Skin of body (tissue), 1 donor: ENCODE measurements at regions not wholly inside any gene's neighbourhood (a gene's known extent, or its start where the extent isn't known, plus 50 kb on each side); places are given as distances from the start of the nearest gene placed in this dataset.
"Not testable (repeated sequence)": the region's sequence is repeated elsewhere in the genome, so short reads cannot be mapped to it uniquely, and the experiment has no call there.

Experiments
- DNase-seq: peaks from one replicate; lab custom pipeline; 2025; lab: John Stamatoyannopoulos, UW

GRCh38 chr12:46519407-46519806 is 146.8 kb upstream of the SLC38A2 start:
- no peak for DNase-seq

GRCh38 chr12:46518729-46519128 is 146.2 kb upstream of the SLC38A2 start:
- DNase-seq = no peak

GRCh38 chr12:46518169-46518568 is 145.6 kb upstream of the SLC38A2 start:
- no peak for DNase-seq

- DNase-seq = no peak
These were observed 145.0 kb upstream of the SLC38A2 start for GRCh38 chr12:46517579-46517962.

GRCh38 chr12:46516933-46517578 is 144.5 kb upstream of the SLC38A2 start:
- DNase-seq = no peak

DNA sequence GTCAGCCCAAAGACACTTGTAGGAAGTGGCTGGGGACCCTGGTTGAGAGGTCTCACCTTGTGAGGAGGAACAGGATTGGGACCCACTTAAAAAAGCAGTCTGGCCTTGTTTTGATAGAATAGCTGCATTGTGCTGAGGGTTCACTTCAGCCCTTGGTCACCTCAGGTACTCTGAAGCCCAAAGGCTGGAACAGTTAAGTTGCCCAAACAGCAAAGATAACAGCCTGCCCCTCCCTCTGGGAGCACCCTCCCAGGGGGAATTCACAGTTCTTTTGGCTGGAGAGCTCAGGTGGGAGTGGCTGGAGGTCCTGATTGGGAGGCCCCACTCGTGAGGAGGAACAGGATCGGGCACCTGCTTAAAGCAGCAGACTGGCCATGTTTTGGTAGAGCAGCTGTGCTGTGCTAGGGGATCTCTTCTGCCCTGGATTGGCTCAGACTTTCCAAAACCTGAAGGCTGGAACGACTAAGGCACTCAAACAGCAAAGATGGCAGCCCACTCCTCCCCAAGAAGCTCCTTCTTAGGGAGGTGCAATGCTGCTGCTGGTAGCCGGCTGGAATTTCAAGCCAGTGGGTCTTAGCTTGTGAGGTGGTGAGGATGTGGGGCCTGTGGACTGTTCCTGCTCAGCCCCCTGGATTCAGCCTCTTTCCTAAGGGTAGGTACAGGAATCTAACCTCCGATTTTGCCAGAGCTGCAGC is 143.8 kb upstream of the SLC38A2 start:
- DNase-seq = no peak

DNA sequence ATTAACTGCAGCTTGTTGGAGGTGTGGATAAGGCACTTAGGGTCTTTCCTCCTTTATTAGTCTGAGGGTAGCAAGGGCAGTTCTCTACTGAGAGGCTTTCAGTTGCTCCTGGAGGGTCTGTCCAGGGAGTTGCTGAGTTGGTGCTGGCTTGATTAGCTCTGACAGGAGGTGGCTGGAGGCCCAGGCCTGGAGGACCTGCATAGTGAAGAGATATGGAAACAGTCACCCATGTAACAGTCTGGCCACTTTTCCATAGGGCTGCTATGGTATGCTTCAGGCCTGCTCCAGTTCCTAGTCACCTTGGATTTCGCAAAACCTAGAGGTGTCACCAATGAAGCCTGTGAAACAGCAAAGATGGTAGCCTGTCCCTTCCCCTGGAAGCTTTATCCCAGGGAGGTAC is 143.3 kb upstream of the SLC38A2 start:
- DNase-seq = no peak

GRCh38 chr12:46514886-46515285 is 142.3 kb upstream of the SLC38A2 start:
- DNase-seq = no peak

DNA sequence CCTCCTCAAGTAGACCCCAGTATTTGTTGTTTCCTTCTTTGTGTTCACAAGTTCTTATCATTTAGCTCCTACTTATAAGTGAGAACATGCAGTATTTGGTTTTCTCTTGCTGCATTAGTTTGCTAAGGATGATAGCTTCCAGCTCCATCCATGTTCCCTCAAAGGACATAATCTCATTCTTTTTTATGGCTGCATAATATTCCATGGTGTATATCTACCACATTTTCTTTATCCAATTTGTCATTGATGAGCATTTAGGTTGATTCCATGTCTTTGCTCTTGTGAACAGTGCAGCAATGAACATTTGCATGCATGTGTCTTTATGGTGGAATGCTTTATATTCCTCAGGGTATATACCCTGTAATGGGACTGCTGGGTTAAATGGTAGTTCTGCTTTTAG is 137.7 kb upstream of the SLC38A2 start:
- not testable (repeated sequence) for DNase-seq

DNA sequence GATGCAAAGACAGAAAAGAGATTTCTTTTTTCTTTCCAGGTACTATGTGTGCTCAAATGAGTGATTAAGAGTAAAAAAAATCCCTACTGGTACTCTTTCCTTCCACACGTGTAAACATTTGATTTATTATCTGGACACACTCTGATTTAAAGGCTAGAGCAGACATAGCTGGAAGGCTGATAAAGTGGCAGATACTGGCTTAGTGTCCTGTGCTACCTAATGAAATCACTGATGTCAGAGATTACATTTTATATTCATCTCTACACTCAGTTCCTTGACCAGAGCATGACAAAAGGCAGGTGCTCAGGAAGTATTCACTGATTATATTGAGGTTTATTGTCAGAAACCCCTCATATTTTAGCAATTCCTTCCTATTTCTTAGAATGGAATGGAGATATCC is 136.6 kb upstream of the SLC38A2 start:
- DNase-seq = no peak

DNA sequence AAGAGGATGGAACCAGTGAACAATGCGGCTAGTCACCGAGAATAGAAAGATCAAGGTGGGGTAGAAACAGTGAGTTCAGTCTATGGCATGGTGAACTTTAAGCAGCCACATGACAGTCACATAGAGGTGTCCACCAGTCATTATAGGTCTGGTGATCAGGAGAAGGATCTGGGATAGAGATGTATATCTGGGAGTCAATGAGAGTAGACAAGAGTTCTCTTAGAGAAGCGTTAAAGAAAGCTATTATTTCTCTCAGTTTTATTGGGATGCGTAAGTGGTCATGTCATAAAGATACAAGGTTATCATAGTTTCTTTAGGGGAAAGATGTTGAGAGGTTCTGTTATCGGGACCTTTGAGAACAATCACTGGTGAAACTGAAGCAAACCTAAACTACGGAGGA is 136.1 kb upstream of the SLC38A2 start:
- no peak for DNase-seq

DNA sequence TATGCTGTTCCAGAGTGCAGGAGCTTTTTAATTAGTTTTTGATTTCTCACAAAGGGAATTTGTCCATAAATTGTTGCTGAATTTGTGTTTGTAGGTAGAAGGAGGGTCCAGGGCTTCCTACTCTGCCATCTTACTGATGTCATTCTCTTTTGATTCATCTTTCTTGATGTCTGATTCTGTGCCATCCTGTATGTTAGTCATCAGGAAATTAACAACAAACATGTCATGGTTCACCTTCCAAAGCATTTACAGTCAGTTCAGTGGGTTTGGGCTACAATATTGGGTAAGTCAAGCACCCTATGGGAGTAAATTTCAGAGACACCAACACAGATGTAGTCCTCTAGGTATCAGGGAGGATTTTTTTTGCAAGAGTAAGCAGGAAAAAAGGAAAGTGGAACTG is 135.2 kb upstream of the SLC38A2 start:
- DNase-seq = no peak

- DNase-seq = no peak
These were observed 134.4 kb upstream of the SLC38A2 start for GRCh38 chr12:46506961-46507360.

GRCh38 chr12:46506198-46506597 is 133.6 kb upstream of the SLC38A2 start:
- DNase-seq = no peak

GRCh38 chr12:46504494-46504893 is 131.9 kb upstream of the SLC38A2 start:
- no peak for DNase-seq

DNA sequence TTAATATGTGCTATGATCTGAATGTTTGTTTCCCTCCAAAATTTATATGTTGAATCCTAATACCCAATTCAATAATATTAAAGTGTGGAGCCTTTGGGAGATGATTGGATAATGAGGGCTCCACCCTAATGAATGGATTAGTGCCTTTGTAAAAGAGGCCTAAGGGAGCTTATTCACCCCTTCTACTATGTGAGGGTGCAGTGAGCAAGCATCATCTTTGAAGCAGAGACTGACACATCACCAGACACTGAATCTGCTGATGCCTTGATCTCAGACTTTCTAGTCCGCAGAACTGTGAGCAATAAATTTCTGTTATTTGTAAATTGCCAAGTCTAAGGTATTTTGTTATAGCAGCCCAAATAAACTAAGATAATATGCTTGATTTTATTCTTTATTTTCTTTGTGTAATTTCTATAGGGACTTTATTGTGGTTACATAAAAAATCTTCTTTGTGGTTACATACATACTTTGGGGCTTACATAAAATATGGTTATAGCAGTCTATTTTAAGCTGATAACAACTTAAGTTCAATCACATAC is 131.1 kb upstream of the SLC38A2 start:
- DNase-seq = no peak

GRCh38 chr12:46500673-46501072 is 128.1 kb upstream of the SLC38A2 start:
- no peak for DNase-seq

DNA sequence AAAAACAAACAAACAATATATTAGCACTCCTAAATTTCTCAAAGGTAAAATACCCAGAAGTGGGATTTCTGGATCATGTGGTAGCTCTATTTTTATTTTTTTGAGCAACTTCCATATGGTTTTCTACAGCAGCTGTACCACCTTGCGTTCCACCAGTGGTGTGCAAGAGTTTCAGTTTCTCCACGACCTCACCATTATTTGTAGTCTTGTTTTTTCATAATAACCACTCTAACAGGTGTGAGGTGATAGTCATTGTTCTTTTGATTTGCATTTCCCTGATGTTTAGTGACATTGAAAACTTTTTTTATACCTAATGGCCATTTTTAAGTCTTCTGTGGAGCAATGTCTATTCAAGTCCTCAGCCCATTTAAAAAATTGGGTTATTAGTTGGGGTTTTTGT is 127.3 kb upstream of the SLC38A2 start:
- no peak for DNase-seq

DNA sequence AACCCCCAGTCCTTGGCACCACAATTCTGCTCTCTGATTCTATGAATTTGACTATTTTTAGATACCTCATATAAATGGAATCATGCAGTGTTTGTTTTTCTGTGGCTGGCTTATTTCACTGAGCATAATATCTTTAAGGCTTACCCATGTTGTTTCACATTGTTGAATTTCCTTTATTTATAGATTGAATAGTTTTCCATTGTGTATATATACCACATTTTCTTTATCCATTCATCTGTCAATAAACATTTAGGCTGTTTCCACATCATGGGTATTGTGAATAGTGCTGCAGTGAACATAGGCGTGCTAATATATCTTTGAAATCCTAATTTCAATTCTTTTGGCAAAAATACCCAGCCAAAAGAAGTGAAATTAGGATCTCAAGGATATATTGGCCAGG is 126.7 kb upstream of the SLC38A2 start:
- DNase-seq = no peak

DNA sequence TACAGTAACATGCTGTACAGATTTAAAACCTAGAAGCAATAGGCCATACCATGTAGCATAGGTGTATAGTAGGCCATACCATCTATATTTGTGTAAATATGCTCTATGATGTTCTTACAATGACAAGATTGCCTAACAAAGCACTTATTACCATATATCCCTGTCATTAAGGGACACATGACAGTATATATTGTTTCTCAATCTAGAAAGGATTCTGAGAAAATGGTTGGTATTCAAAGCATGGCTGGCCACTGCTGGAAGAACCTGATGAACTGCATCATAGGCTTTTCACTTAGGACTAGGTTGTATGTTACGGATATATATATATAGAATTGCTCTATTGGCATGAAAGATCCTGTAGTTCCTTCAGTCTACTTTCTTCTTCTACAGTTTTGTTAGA is 125.2 kb upstream of the SLC38A2 start:
- DNase-seq = no peak

DNA sequence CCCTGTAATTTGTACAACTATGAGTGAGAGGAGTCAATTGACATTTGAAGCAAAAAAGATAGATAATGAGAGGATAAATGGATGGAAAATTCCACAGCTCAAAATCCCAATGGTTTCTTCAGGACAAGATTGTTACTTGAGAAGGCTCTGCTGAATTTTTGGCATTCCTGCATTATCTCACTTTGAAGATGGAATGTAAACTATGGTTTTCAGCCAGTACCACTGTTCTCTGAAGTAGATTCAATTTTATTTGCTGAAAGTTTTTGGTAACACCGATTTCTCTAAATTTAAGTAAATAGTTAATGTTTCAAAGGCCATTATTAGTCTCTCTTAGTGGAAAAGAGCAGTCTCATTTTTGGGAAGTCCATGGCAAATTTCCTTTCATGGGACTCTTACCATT is 121.9 kb upstream of the SLC38A2 start:
- DNase-seq = no peak

DNA sequence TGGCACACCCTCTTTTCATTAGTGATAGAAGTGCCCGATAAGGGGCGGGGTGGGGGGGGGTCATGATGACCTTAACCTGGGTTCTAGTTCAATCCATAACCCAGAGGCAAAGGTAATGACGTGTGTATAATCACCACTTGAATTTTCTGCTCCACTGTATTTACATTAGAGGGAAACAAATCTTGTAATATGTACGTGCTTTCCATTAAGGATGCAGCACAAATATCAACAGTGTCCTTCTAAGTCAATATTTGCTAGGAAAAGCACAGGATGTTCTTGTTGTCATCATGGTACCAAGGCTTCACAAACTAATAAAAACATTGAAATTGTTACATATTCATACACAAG is 121.2 kb upstream of the SLC38A2 start:
- no peak for DNase-seq

DNA sequence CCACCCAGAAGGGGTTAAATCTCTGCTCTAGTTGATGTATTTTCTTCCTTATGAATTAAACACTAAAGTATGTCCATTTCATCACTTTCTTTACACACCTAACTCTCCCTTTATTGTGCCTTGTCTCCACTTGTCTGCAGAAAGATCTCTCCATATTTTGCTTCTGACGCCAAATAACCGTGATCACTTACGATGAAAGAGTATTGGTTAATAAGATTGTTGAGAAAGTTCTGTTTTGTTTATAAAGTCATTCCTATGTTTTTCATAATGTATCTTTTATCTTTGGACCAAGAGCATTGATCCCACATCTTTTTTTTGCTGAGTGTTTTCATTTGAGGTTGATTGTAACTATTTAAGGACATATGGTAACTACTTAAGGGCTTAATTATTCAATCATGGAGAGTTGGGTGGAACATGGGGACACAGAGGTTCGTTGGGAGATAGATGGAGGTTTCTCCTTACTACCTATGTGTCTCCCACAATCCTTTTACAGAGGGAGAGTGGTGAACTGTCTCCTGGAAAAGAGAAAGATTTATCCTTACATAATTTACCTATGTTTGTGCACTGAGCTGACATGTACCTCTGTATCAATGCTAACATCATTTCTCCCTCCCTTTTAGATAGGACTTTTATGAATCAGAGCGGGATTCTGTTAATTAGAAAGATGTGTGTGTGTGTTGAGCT is 120.7 kb upstream of the SLC38A2 start:
- DNase-seq = no peak
